Thyroid gland (tissue), 4 donors: ENCODE measurements at regions not wholly inside any gene's neighbourhood (a gene's known extent, or its start where the extent isn't known, plus 50 kb on each side); places are given as distances from the start of the nearest gene placed in this dataset.

ENCODE experiments used
- POLR2A ChIP-seq, 2 donors: fragments of 450-650 bp; IDR thresholded peaks; one replicate each; pipeline ENCODE4 v1.6.1; 2017; ENCODE audit warnings: antibody characterized with exemption in 2 of 2, mild to moderate bottlenecking in 2 of 2, moderate library complexity in 1 of 2
- TF ChIP-seq, protein P1 (sequence below), 6 experiments: fragments of 200-600 bp in 3 of 6; fragments of 450-650 bp in 3 of 6; sonication (generic) in 3 of 6; IDR thresholded peaks; one replicate each; pipeline ENCODE4 v1.5.1; 2016 to 2019; ENCODE audit warnings: antibody characterized with exemption in 6 of 6, mild to moderate bottlenecking in 2 of 6, inconsistent platforms in 1 of 6, moderate library complexity in 1 of 6

GRCh38 chr4:22301253-22301652, 214.6 kb downstream of the ADGRA3 start:
- TF ChIP-seq, protein P1, sequence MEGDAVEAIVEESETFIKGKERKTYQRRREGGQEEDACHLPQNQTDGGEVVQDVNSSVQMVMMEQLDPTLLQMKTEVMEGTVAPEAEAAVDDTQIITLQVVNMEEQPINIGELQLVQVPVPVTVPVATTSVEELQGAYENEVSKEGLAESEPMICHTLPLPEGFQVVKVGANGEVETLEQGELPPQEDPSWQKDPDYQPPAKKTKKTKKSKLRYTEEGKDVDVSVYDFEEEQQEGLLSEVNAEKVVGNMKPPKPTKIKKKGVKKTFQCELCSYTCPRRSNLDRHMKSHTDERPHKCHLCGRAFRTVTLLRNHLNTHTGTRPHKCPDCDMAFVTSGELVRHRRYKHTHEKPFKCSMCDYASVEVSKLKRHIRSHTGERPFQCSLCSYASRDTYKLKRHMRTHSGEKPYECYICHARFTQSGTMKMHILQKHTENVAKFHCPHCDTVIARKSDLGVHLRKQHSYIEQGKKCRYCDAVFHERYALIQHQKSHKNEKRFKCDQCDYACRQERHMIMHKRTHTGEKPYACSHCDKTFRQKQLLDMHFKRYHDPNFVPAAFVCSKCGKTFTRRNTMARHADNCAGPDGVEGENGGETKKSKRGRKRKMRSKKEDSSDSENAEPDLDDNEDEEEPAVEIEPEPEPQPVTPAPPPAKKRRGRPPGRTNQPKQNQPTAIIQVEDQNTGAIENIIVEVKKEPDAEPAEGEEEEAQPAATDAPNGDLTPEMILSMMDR (IDR thresholded peaks at IDR 0.05), result no peak
- no peak for TF ChIP-seq POLR2A (IDR thresholded peaks at IDR 0.05)
